ENCODE measurements at regions not wholly inside any gene's neighbourhood (a gene's known extent, or its start where the extent isn't known, plus 50 kb on each side); places are given as distances from the start of the nearest gene placed in this dataset.

- CTCF ChIA-PET, result no interaction called here
Measured at GRCh38 chr10:128280271-128280670, 154.0 kb upstream of the MKI67 start.

DNA sequence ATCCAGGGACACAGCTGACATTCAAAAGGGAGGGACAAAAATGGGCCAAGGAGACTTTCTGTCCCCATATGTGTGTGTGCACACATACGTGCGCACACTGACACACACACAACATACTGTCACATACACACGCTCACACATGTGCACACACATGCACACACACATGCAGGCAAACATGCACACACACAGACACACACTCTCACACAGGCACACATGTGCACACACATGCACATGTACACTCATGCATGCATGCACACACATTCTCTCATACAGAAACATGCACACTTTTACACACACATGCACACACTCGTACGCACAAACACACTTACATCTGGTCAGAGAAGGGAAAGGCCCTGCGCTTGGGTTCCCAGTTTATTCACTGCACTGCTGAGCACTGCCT, 155.1 kb upstream of the MKI67 start:
- ChIA-PET CTCF (no interaction called here), POLR2A (no interaction called here)
- Histone ChIP-seq H3K4me1 (ENCODE audit: control insufficient read depth, extremely low read depth, insufficient read depth, low read length) (no peaks in the 10 kb centered on the region), H3K4me2 (ENCODE audit: insufficient read depth, low read length) (no peak overlapping the region), H3K27ac (ENCODE audit: insufficient read depth, low read depth, low read length) (no peak overlapping the region), H3K4me3 (replicated peaks in 1 of 3; ENCODE audit: insufficient read depth in 1 of 3, low read depth in 1 of 3, low read length in 3 of 3) (no peak overlapping the region), H2AFZ (ENCODE audit: low read depth, low read length) (no peak overlapping the region), H3K79me2 (ENCODE audit: control insufficient read depth, insufficient read depth, low read length) (no peaks in the 10 kb centered on the region), H3K9ac (replicated peaks; ENCODE audit: extremely low read depth, insufficient read depth, low read length) (no peak overlapping the region), H3K36me3 (ENCODE audit: control insufficient read depth in 2 of 2, extremely low read depth in 1 of 2, insufficient read depth in 2 of 2, low read length in 2 of 2) (no peaks in the 10 kb centered on the region), H3K9me1 (replicated peaks; ENCODE audit: control insufficient read depth, extremely low read depth, insufficient read depth, low read length) (no peaks in the 10 kb centered on the region), H3K9me3 (replicated peaks; ENCODE audit: control insufficient read depth, insufficient read depth, low read length) (no peaks in the 10 kb centered on the region), H4K20me1 (replicated peaks; ENCODE audit: control insufficient read depth, extremely low read depth, insufficient read depth, low read length) (no peaks in the 10 kb centered on the region), H3K27me3 (ENCODE audit: control insufficient read depth in 2 of 2, insufficient read depth in 2 of 2, low read length in 2 of 2) (peaks cover under 1 to 3% of the 10 kb centered on the region in 2 experiments)
- TF ChIP-seq, protein P1, sequence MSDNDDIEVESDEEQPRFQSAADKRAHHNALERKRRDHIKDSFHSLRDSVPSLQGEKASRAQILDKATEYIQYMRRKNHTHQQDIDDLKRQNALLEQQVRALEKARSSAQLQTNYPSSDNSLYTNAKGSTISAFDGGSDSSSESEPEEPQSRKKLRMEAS (IDR thresholded peaks at IDR 0.05; ENCODE audit: insufficient read depth, insufficient read length), result peak; percentile 48
- TF ChIP-seq MYC (IDR thresholded peaks at IDR 0.05; ENCODE audit: low read depth, low read length), result no peak
- TF ChIP-seq POLR2A (IDR thresholded peaks at IDR 0.05; ENCODE audit: low read depth, low read length), result no peak
- TF ChIP-seq GATA2 (IDR thresholded peaks at IDR 0.05; ENCODE audit: insufficient read depth, insufficient read length, low read depth, low read length), result no peak
- no peak for TF ChIP-seq POLR2AphosphoS5 (IDR thresholded peaks at IDR 0.05; ENCODE audit: insufficient read depth, low read depth, low read length)
- no peak for TF ChIP-seq FOS (IDR thresholded peaks at IDR 0.05; ENCODE audit: borderline replicate concordance, insufficient read depth, low read length)
- TF ChIP-seq EZH2 (IDR thresholded peaks at IDR 0.05; ENCODE audit: borderline replicate concordance, low read depth, low read length, severe bottlenecking), result no peak
- TF ChIP-seq JUN (IDR thresholded peaks at IDR 0.05; ENCODE audit: borderline replicate concordance, insufficient read depth, insufficient read length, low read depth), result no peak
- DNase-seq (ENCODE audit: low read depth, low spot score) (no peak), FAIRE-seq (no peak)
- intact Hi-C loops (cut with micrococcal nuclease) (no loop called here), dilution Hi-C loops (cut with MboI; ENCODE audit: extremely low pct_ligation_motif_present, low sequenced_read_pairs) (no loop called here)
- BruUV-seq (replicated peaks), result no TSS peak

More at GRCh38 chr10:128280271-128280670, 154.0 kb upstream of the MKI67 start:
- no peaks in the 10 kb centered on the region for H3K79me2 ChIP-seq (ENCODE audit: control insufficient read depth, insufficient read depth, low read length)
- H4K20me1 ChIP-seq (replicated peaks; ENCODE audit: control insufficient read depth, extremely low read depth, insufficient read depth, low read length), result no peaks in the 10 kb centered on the region
- no peak overlapping the region for H3K4me2 ChIP-seq (ENCODE audit: insufficient read depth, low read length)
- no TSS peak for BruUV-seq (replicated peaks)
- TF ChIP-seq FOS (IDR thresholded peaks at IDR 0.05; ENCODE audit: borderline replicate concordance, insufficient read depth, low read length), result no peak
- TF ChIP-seq MYC (IDR thresholded peaks at IDR 0.05; ENCODE audit: low read depth, low read length), result no peak
- TF ChIP-seq JUN (IDR thresholded peaks at IDR 0.05; ENCODE audit: borderline replicate concordance, insufficient read depth, insufficient read length, low read depth), result no peak
- no peak for TF ChIP-seq POLR2A (IDR thresholded peaks at IDR 0.05; ENCODE audit: low read depth, low read length)
- TF ChIP-seq GATA2 (IDR thresholded peaks at IDR 0.05; ENCODE audit: insufficient read depth, insufficient read length, low read depth, low read length), result no peak
- no peak overlapping the region for H3K27ac ChIP-seq (ENCODE audit: insufficient read depth, low read depth, low read length)
- no peaks in the 10 kb centered on the region for H3K9me1 ChIP-seq (replicated peaks; ENCODE audit: control insufficient read depth, extremely low read depth, insufficient read depth, low read length)
- H3K27me3 ChIP-seq (ENCODE audit: control insufficient read depth in 2 of 2, insufficient read depth in 2 of 2, low read length in 2 of 2), result no peaks in the 10 kb centered on the region
- no peak overlapping the region for H3K9ac ChIP-seq (replicated peaks; ENCODE audit: extremely low read depth, insufficient read depth, low read length)
- no peak overlapping the region for H3K4me3 ChIP-seq (replicated peaks in 1 of 3; ENCODE audit: insufficient read depth in 1 of 3, low read depth in 1 of 3, low read length in 3 of 3)
- no peaks in the 10 kb centered on the region for H3K9me3 ChIP-seq (replicated peaks; ENCODE audit: control insufficient read depth, insufficient read depth, low read length)
- no peak for FAIRE-seq
- DNase-seq (ENCODE audit: low read depth, low spot score), result no peak
- no peak overlapping the region for H2AFZ ChIP-seq (ENCODE audit: low read depth, low read length)
- intact Hi-C loops (cut with micrococcal nuclease), result no loop called here
- H3K36me3 ChIP-seq (ENCODE audit: control insufficient read depth in 2 of 2, extremely low read depth in 1 of 2, insufficient read depth in 2 of 2, low read length in 2 of 2), result no peaks in the 10 kb centered on the region
- H3K4me1 ChIP-seq (ENCODE audit: control insufficient read depth, extremely low read depth, insufficient read depth, low read length), result no peaks in the 10 kb centered on the region
- POLR2A ChIA-PET, result no interaction called here
- dilution Hi-C loops (cut with MboI; ENCODE audit: extremely low pct_ligation_motif_present, low sequenced_read_pairs), result no loop called here
